HG02840 (cell line): ENCODE measurements at regions not wholly inside any gene's neighbourhood (a gene's known extent, or its start where the extent isn't known, plus 50 kb on each side); places are given as distances from the start of the nearest gene placed in this dataset.
"Not testable (repeated sequence)": the region's sequence is repeated elsewhere in the genome, so short reads cannot be mapped to it uniquely, and the experiment has no call there.

Experiments
- ATAC-seq: cut with Tn5 transposase; IDR thresholded peaks from one replicate; pipeline ENCODE4 v1.9.1; 2021; ENCODE audit warnings: mild to moderate bottlenecking, moderate library complexity, moderate number of reproducible peaks; ENCODE audit not compliant: unreplicated experiment, low FRiP score

DNA sequence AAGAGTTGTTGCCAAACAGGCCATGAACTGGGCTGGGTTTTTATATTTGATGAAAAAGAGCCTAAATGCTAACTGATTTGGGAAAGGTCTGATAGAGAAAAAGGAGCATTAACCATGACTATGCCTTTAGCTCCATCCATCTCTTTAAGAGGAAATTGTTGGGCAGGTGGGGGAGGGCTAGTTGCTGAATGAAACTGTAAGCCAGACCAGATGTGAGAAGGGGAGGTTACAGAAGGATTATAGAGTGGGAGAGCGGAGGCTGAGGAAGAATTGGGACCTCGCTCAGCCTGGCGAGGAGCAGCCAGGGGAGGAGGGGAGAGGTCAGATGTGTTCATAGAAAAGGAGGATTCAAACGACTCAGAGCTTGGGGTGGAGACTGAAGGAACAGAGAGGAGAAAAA, 74.9 kb upstream of the OTUD4 start:
- not testable (repeated sequence) for ATAC-seq

DNA sequence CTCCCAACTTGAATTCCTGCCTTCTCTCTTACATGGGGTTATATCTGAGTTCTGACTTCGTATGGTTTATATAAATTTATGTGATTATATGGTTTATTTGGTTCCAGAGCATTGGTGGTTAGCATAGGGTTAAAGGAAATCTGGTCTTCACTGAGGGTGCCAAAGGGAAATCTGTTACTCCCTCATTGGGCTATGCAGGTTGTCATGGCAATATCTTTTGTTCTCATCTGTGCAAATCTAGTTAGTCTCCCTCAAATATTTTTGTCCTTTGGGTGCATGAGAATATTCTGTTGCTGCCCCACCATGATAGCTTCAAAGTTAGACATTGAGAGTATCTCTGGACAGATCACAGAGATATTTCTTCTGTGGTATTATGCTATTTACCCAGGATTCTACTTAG, 71.8 kb upstream of the OTUD4 start:
- ATAC-seq, result no peak

DNA sequence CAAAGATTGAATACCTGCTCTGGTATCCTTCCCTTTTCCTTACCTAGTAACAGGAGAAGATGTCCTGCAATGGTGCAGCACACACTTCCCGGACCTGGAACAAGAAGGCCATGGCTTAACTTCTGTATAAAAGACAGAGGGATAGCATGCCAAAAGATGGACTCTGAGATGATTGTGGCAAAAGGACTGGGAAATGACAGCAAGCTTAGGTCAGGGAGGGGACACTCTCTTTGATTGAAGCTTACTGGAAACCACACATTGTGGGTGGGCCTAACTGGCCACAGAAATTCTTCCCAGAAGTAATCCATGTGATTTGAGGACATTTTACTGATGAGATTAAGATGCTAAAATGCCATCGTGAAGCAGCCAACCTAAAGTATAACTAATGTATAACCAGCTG, 71.0 kb upstream of the OTUD4 start:
- ATAC-seq, result no peak

DNA sequence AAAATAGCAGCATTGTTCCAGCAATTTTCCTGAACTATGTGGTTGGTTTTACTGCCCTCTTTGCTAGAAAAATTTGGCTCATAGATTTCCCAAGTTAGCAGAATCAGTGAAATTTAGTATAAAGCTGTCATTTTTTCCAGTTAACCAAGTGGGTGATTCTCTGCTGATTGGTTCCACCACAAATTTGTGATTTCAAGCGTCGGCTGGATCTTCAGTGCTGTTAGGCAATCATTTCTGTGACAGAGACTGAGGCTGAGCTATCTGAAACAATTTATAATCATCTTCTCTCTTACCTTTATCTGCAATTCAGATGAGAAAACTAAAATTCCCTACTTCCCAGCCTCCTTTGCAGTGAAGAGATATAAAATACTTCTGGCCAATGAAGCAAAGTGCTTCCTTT, 68.6 kb upstream of the OTUD4 start:
- ATAC-seq, result no peak

DNA sequence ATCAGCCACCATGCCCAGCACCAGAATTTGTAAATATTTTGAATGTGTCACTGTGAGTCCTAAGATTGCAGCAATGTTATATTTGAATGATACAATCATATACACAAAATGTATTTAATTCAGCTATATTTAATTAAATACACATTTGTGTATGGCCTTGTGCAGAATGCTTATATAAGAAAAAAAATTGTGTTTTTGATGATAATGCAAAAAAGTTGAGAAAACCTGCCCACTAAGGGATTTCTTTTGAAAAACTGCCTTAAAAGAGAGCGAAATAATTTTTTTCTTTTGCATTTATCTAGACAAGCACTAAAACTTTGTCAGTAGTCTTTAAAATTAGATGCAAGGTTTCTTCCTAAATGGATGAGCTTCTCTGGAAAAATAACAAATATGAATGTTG, 68.1 kb upstream of the OTUD4 start:
- no peak for ATAC-seq

DNA sequence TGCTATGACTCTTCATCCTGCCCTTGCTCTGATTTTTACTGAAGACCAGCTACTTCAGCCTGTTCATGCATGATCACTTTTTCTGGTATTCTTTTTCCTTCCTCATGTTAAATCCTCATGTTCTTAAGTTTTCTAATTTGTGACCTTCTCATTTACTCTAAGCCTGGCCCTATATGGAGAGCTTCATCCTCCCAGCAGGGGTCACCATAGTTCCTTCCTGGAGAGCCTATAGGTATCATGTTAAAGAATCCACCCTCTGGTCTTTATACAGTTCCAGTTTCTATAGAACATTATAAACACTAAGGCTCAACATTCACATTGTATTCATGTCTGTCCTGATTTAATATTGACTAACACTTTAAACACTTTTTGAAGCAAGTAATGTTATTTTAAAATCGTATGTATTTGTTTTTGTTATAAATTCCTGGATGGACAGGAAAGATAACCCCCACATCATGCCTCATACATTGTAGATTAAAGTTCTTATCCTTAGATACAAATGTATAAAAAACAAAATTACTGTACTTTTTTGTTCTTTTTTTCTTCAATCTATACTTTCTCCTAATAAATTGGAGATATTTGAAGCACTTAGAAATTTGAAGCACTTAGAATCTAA, 53.8 kb upstream of the OTUD4 start:
- peak; percentile 98 for ATAC-seq

DNA sequence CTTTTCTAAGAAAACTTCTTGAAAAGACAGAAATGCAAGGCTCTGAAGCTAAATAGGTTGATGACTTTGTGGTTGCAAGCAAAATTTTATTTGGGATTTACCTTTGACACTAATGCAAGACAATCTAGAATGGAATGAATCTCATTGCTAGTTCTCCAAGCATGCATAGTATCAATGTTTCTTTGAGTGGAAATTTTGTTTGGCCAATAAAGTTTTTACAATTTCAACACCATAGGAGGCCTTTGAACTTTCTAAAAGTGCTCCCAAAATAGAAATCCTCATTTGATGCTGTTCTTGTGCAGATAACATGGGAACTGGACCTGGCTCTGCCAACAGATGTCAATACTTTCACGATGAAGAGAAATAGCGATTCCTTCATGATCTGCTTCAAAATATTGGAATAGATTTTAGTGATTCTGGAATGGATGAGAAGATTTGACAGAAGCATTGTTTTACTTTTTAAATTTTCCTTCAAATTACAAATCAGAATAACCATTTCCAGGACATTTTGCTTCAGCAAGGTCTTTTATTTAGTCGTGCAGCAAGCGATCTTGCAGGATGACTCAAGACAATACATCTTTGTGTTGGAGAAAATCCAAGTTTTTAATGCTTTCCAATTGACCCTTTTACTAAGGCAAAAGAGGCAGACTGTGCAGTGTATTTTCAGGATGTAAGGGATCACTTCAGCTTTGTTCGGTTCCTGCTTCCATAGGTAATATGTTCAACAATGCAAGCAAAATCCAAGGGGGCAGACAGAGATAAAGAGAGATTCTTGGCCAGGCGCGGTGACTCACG, 51.7 kb upstream of the OTUD4 start:
- no peak for ATAC-seq

DNA sequence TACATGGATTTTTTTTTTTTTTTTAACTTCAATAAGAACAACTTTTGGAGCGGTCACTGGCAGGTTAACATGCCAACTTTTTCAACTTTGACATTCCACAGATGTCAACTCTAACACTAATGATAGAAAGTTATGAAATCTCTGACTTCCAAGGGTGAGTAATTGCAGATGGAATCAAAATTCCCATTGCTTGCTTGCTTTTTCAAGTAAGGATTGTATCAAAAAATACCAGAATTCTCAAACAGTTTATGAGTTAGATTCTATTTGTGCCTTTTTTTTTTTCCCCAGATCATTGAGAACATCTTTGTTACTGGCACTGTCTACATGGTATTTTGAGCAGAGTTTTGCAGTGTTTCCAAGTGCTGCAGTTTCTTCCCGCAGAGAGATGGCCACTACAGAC, 50.3 kb upstream of the OTUD4 start:
- no peak for ATAC-seq
